SW480 (cell line): ENCODE measurements at regions not wholly inside any gene's neighbourhood (a gene's known extent, or its start where the extent isn't known, plus 50 kb on each side); places are given as distances from the start of the nearest gene placed in this dataset.
"Not testable (repeated sequence)": the region's sequence is repeated elsewhere in the genome, so short reads cannot be mapped to it uniquely, and the experiment has no call there.

ENCODE experiments used
- DNase-seq: peaks from one replicate; pipeline ENCODE4 v3.0.0-alpha.2; 2016; ENCODE audit warnings: low spot score

DNA sequence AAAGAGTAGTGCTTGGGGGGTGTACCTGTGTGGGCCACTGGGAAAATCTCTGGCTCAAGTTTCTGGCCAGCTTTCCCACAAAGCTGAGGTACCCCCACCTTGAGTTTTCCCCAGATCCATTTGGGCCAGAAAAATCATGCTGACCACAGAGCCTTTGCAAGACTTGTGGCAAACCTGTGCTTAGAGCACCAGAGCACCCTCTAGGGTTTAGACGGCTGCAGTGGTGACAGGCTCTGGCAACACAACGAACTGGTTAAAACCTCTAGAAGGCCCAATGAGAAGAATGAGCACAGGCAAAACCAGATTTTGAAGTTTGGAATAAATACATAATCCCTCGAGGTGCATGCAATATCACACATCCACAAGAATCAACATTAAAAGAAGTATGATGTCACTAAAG, 290.7 kb upstream of the FOLH1 start:
- DNase-seq, result no peak

DNA sequence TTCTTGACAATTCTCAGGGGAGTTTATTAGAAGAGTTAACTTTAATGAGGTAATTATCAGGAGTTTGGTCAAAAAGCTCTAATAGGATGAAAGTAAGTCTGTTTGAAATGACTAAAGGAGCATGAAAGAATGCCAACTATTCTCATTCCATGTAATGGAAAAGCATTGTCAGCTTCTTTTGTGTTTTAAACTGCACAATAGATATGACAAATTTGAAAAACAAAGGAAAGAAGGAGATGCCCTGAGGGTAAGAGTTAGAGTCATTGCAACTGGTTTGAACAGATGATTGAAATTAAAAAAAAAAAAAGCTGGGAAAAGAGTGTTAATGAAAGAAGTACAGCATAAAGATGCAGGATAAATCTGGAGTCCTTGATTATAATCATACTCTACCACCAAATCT, 296.8 kb upstream of the FOLH1 start:
- no peak for DNase-seq

DNA sequence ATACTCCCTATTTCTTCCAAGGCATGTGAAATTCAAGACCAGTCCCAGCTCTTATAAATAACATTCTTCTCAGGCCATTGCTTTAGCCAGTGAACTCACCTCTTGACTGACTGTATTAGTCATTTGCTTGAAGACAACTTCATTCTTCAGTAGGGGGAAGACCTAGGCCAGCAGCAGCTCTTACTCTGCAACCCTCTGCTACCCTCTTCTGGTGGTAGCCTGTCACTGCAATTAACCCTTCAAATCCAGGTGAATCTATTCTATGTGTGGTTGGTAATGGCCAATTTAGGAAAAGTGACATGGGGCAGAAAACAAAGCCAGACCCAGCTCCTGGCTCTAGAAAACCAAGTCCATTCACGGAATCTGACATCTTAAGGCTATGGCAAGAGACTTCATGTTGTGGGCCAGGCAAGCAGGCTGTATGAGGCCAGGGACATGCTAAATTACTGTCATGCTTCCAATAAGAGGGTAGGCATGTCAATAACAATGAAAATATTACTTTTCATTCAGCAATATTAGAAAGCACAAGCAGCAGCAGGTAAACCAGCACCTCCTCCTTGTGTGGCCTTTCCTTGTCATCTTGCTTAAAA, 317.9 kb upstream of the FOLH1 start:
- DNase-seq, result peak; percentile 48

DNA sequence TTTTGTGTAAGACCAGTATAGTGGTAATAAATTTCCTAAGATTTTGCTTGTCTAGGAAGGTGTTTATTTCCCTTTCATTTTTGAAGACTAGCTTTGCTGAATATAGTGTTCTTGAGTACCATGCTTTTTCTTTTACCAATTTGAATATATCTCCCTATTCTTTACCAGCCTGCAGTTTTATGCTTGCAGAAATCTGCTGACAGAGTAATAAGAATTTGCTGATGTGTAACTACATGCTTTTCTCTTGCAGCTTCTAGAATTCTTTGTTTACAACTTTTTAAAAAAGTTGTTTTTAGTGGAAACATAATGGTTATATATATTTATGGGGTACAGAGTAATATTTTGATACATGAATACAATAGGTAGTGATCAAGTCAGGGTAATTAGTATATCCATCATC, 324.8 kb upstream of the FOLH1 start:
- no peak for DNase-seq

DNA sequence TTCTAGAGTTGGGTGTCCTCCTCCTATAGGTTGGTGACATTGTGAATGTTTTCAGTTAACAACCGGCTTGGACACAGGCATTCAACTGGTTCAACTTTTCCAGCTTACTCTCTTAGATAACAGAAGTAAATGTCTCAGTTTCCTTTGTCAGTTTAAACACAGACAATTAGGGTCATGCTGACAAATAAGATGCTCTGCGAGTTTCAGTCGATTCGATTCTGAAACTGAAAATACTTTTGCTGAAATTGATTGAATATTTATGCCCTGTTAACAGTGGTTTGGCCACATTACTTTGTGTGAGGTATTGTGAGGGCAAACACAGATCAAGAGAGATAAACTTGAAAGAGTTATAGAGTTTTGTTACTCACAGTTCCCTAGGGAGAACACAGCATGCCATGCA, 330.5 kb upstream of the FOLH1 start:
- not testable (repeated sequence) for DNase-seq

DNA sequence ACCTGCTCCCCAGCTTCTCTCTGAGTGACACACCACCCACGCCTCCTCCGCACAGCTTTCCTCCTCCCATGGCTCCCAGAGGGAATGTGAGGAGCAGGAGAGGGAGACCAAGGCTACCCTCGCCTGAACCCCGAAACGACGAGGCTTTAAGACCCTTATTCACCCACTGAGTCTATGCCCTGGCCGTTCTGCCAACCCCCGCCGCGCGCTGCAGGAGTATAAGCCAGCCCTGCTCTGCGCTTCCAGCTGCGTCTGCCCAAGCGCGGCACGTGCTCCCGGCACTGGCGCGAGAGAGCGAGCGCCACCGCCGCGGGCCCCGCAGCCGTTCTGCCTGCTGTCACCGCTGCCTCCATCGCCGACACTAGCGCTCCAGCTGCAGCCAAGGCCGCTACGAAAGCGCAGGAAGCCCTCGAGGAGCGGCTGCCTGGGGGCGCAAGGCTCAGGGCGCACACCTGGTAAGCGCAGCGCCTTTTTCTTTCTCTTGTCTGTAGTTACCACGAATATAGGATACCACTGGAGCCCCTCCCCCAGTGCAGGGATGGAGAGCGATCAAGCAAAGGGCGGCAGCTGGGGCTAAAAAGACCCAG, 350.0 kb upstream of the FOLH1 start:
- DNase-seq, result not testable (repeated sequence)

DNA sequence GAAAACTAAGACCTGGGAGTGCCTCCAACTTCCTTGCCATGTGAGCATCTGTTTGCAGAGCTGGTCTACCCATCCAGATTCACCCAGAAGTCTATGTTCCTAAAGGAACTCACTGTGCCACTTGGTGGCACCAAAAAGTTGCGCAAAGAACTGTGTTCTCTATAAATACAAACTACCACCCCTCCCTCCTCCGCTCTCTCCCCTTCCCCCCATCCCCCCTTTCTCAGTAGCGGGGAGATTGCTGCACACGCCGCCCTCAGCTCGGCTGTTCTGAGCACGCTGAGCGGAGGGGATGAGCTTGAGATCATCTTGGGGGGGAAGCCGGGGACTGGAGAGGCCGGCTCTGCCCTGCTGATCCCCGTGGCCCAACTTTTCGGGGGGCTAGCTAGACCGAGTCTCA, 352.2 kb upstream of the FOLH1 start:
- DNase-seq, result not testable (repeated sequence)

DNA sequence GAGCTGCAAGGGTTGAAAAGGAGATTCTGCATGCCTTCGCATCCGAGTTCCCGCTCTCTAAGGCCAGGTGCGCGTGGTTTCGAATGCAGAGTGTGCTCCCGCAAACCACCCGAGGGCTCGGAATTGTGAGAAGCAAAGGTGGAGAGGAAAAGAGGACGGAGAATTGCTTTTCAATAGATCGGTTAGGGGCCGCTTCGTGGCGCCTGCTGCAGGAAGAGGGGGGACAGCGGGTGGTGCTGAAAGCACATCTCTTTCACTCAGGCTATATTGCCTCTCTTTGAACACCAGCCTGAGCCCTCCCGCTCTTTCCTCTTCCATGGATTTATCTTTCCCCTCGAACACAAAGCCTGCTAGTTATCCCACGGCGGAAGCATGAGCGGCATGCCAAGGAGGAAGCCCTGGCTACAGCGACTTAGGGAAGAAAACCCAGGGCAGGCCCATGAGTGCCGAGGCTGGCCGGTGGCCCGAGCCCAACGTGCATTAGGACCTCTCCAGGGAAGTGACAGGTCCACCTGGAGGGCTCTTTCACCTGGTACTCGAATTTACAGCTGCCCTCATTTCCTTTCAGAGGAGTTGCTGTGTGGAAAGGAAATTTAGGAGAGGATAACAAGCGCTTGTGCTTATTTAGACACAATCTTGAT, 353.0 kb upstream of the FOLH1 start:
- DNase-seq, result not testable (repeated sequence)

DNA sequence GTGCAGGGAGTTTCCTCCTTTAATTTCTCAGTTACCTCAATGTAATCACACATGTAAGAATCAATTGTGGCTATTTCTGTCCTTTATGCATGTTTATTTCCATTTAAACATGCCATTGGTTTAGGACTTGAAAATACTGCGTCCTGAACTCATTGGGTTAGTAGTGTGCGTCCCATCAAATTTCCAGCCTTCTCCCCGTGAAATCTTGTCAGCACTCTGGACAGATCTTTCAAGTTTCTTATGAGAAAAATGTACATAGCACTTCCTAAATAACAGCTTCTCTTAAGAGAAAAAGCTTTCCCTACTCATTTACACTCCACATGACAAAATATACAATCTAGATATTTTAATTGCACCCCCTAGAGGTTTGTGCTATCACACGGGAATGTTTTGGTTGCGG, 353.9 kb upstream of the FOLH1 start:
- DNase-seq, result not testable (repeated sequence)

DNA sequence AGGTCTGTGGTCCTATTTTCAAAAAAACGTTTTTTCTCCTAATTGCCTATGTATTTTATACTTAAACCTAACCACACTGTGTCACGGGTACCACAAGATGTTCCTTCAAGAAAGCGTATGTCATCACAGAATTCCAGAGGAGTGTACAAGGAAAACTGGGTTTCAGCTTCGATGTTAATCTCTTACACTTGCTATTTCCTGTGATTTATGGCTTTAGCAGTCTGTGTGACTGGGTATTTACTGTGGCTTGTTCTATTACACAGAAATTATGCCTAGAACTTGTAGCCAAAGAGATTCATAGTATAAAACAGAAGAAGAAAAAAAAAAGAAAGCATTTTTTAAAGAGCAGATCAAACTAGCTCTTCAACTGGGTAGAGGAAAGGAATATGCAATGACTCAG, 371.1 kb upstream of the FOLH1 start:
- DNase-seq, result not testable (repeated sequence)

DNA sequence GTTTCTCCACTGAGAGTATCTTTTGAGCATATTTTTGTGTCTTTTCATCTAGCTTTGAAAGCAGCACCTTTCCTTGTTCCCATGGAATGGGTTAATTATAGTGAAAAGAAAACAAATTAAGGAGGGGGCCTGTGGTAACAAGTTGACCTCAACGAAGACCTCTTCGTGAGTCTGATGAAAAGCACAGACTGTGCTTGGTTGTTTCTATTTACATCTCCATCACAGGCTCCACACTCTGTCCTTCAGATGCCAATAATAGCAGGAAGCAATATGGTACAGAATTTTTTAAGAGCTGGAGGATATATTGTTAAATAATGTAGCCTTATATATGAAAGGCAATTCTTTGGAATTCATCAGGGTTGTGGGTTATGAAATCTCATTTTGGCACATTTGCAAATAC, 366.7 kb upstream of the OR4C13 start:
- DNase-seq, result not testable (repeated sequence)

DNA sequence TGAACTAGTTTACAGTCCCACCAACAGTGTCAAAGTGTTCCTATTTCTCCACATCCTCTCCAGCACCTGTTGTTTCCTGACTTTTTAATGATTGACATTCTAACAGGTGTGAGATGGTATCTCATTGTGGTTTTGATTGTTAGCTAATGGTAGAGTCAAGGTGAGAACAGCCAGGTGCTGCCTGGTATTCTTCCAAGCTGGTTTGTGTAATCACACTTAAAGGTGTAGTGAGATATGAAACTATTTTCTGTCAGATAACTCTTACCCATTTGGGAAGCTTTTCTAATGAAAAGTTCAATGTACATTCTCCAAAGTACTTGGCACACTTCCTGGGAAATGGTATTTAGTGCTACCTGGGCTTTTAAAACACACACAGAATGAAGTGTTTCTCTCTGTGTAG, 343.3 kb upstream of the OR4C13 start:
- not testable (repeated sequence) for DNase-seq

DNA sequence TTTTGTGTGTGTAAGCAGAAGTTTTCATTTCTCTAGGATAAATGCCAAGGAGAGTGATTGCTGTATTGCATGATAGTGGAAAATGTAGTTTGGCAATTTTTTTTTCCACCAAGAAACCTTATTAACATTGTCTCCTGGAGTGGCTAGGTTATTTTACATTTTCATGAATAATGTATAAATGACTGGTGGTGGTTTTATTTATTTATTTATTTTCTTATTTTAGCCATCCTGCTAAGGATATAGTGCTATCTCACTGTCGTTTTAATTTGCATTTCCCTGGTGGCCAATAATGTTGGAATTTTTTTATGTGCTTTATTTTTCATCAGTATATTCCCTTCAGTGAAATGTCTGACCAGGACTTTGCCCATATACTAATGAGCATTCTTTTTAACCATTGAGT, 328.3 kb upstream of the OR4C13 start:
- DNase-seq, result not testable (repeated sequence)

DNA sequence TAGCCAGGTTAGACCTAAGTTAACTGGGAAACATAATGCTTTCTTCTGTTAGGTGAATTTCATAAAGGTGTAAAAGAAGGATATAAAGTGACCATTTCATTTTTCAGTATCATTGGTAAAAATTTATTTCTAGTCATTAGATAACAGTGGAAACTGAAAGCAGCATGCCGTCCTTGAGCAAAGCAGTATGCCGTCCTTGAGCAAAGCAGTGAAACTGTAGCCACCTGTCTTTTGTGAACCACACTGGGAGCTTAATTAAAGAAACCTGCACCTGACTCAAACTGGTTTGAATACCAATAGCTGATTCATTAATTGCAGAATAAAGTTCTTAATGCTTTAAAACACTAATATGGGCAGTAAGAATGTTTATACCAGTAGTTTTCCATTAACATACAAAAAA, 281.5 kb upstream of the OR4C13 start:
- not testable (repeated sequence) for DNase-seq

DNA sequence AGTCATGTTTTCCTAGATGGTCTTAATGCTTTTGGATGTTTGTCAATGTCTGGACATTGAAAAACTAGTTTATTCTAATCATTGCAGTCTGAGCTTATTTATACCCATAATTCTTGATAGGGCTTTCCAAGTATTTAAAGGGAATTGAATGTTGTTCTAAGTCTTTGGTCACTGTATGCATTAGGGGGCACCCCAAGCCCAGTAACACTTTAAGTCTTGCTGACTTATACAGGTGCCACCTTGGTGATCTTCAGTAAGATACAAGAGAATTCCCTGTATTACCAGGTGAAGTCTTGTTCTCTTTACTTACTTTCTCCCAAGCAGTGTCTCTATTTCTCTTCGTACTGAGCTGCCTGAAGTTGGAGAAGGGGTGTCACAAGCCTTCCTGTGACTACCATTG, 250.1 kb upstream of the OR4C13 start:
- DNase-seq, result not testable (repeated sequence)

DNA sequence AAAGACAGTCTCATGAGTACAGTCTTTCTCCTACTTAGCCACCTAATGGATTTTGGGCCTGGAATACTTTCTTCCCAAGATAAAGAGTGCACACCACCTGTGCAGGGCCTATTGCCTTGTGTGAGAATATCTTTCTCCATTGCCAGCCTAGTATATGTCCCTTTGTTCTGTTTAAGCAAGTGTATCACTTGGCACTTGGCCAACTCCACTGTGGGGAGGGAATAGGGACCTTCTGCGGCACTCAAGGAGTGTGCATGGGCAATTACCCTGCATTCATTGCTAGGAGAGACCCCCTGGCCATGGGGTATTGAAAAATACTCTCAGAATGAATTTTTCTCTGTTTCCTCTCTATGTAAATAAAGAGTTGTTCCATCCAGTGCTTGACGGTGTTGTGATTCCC, 201.7 kb upstream of the OR4C13 start:
- not testable (repeated sequence) for DNase-seq

DNA sequence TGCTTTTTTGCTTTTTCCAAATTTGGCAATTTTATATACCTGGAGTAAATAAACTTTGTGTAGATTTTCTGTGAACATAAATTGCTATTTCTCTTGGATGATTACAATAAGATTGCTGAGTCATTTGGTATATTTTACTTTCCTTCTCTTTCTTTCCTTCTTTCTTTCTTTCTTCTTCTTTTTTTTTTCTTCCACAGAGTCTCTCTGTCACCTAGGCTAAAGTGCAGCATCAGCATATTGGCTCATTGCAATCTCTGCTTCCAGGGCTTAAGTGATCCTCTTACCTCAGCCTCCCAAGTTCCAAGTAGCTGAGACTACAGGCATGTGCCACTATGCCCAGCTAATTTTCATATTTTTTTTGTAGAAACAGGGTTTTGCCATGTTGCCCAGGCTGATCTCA, 201.2 kb upstream of the OR4C13 start:
- DNase-seq, result not testable (repeated sequence)

DNA sequence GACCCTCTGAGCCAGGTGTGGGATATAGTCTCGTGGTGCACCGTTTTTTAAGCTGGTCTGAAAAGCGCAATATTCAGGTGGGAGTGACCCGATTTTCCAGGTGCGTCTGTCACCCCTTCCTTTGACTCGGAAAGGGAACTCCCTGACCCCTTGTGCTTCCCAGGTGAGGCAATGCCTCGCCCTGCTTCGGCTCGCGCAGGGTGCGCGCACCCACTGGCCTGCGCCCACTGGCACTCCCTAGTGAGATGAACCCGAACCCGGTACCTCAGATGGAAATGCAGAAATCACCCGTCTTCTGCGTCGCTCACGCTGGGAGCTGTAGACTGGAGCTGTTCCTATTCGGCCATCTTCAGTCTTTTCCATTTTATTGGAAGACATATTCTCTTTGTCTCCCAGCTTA, 171.4 kb upstream of the OR4C13 start:
- DNase-seq, result not testable (repeated sequence)

DNA sequence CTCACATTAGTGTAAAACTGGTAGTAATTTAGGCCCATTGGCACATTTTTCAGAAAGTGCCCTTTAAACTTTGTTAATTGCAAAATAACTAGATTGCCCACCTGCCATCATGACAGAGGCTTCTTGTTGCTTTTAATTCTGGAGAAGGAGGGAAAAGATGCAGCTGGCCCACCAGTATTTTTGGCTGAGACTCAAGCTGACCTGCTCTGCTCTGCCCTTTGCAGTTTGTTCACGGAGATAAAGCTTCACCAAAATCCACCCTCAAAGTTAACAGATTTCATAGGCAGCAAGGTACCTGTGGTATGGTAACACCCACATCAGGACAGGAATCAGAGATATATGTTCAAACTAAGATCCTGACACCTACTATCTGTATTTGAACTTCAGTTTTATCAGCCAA, 170.2 kb upstream of the OR4C13 start:
- DNase-seq, result not testable (repeated sequence)

DNA sequence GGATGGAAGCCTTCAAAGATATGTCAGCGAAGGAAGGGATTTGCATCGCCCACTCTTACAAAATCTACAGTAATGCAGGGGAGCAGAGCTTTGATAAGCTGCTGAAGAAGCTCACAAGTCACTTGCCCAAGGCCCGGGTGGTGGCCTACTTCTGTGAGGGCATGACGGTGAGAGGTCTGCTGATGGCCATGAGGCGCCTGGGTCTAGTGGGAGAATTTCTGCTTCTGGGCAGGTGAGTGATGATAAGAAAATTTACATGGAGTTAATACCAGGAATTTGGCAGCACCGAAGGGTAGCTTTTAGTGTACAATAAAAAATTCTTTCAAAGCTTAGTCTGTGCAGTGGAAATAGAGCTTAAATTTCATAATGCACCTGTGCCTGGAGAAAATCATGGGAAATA, 168.3 kb upstream of the OR4C13 start:
- not testable (repeated sequence) for DNase-seq

DNA sequence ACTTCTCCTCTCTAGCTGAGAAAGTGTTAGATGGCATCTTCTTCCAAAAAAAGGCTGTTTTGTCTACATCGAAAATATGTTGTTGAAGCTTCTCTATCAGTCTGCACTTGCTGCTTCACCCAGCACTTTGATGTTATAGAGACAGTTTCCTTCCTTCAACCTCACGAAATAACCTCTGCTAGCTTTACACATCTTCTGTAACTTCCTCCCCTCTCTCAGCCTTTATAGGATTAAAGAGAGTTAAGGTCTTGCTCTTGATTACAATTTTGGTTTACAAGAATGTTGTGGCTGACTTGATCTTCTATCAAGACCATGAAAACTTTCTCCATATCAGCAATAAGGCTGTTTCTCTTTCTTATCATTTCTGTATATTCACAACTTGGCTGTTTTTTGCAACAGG, 162.4 kb upstream of the OR4C13 start:
- DNase-seq, result not testable (repeated sequence)

DNA sequence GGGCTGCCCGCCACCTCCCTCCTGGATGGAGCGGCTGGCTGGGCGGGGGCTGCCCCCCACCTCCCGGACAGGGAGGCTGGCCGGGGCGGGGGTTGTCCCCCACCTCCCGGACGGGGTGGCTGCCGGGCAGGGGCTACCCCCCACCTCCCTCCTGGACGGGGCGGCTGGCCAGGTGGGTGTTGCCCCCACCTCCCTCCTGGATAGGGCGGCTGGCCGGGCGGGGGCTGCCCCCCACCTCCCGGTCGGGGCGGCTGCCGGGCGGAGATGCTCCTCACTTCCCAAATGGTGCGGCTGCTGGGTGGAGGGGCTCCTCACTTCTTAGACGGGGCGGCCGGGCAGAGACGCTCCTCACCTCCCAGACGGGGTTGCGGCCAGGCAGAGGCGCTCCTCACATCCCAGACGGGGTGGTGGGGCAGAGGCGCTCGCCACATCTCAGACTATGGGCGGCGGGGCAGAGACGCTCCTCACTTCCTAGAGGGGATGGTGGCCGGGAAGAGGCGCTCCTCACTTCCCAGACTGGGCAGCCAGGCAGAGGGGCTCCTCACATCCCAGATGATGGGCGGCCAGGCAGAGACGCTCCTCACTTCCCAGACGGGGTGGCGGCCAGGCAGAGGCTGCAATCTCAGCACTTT, 153.9 kb upstream of the OR4C13 start:
- DNase-seq, result not testable (repeated sequence)
